ENCODE measurements at regions not wholly inside any gene's neighbourhood (a gene's known extent, or its start where the extent isn't known, plus 50 kb on each side); places are given as distances from the start of the nearest gene placed in this dataset.

- intact Hi-C loops (cut with DNase I) = no loop called here
- DNase-seq = no peak
- no peaks in the 10 kb centered on the region for H3K9me3 ChIP-seq
- H3K4me1 ChIP-seq = peaks cover 0 to 5% (median 2%) of the 10 kb centered on the region in 4 donors
- 68 to 83% methylated on average over 12 of the region's 12 CpGs for WGBS, 2 donors
- H3K4me3 ChIP-seq = no peak overlapping the region
- no peaks in the 10 kb centered on the region for H3K36me3 ChIP-seq
- H3K27ac ChIP-seq = no peak overlapping the region
- TF ChIP-seq CTCF (IDR thresholded peaks at IDR 0.05) (no peak), POLR2A (IDR thresholded peaks at IDR 0.05) (no peak), EP300 (IDR thresholded peaks at IDR 0.05) (no peak), POLR2AphosphoS5 (IDR thresholded peaks at IDR 0.05) (no peak)
- H3K27me3 ChIP-seq = no peaks in the 10 kb centered on the region
Observed at GRCh38 chr6:14450133-14450504, 332.5 kb downstream of the CD83 start.

GRCh38 chr6:14450578-14450977, 333.0 kb downstream of the CD83 start:
- Histone ChIP-seq H3K9me3 (no peaks in the 10 kb centered on the region), H3K36me3 (no peaks in the 10 kb centered on the region), H3K27ac (no peak overlapping the region), H3K4me3 (no peak overlapping the region), H3K27me3 (no peaks in the 10 kb centered on the region), H3K4me1 (peaks cover 0 to 9% (median 7%) of the 10 kb centered on the region in 4 donors)
- intact Hi-C loops (cut with DNase I) = no loop called here
- no peak for TF ChIP-seq EP300 (IDR thresholded peaks at IDR 0.05)
- TF ChIP-seq POLR2A (IDR thresholded peaks at IDR 0.05) = no peak
- no peak for TF ChIP-seq POLR2AphosphoS5 (IDR thresholded peaks at IDR 0.05)
- TF ChIP-seq CTCF (IDR thresholded peaks at IDR 0.05) = no peak
- DNase-seq = no peak
- WGBS, 2 donors = 81 to 86% methylated on average over 6 of the region's 6 CpGs

- intact Hi-C loops (cut with DNase I) = no loop called here
- no peak for DNase-seq
- Histone ChIP-seq H3K27ac (no peak overlapping the region), H3K36me3 (no peaks in the 10 kb centered on the region), H3K4me1 (peaks cover 0 to 11% (median 8%) of the 10 kb centered on the region in 4 donors), H3K27me3 (no peaks in the 10 kb centered on the region), H3K9me3 (no peaks in the 10 kb centered on the region), H3K4me3 (no peak overlapping the region)
- WGBS, 2 donors = 92 to 96% methylated on average over 9 of the region's 9 CpGs
- TF ChIP-seq CTCF (IDR thresholded peaks at IDR 0.05) (no peak), POLR2AphosphoS5 (IDR thresholded peaks at IDR 0.05) (no peak), EP300 (IDR thresholded peaks at IDR 0.05) (no peak), POLR2A (IDR thresholded peaks at IDR 0.05) (no peak)
Observed at GRCh38 chr6:14451594-14452374, 334.2 kb downstream of the CD83 start.

GRCh38 chr6:14452567-14453527, 335.3 kb downstream of the CD83 start:
- TF ChIP-seq POLR2AphosphoS5 (IDR thresholded peaks at IDR 0.05) (no peak), EP300 (IDR thresholded peaks at IDR 0.05) (no peak), POLR2A (IDR thresholded peaks at IDR 0.05) (no peak), CTCF (IDR thresholded peaks at IDR 0.05) (no peak)
- intact Hi-C loops (cut with DNase I) = no loop called here

More at GRCh38 chr6:14452567-14453527, 335.3 kb downstream of the CD83 start:
- Histone ChIP-seq H3K27me3 (no peaks in the 10 kb centered on the region), H3K27ac (no peak overlapping the region), H3K9me3 (no peaks in the 10 kb centered on the region), H3K36me3 (no peaks in the 10 kb centered on the region), H3K4me3 (no peak overlapping the region), H3K4me1 (peaks cover 0 to 12% (median 9%) of the 10 kb centered on the region in 4 donors)
- no peak for DNase-seq
- 55 to 88% methylated on average over 17 of the region's 17 CpGs for WGBS, 2 donors

All from sigmoid colon (tissue), 6 donors.